GM04504 (cell line): ENCODE measurements at regions not wholly inside any gene's neighbourhood (a gene's known extent, or its start where the extent isn't known, plus 50 kb on each side); places are given as distances from the start of the nearest gene placed in this dataset.
"Not testable (repeated sequence)": the region's sequence is repeated elsewhere in the genome, so short reads cannot be mapped to it uniquely, and the experiment has no call there.

Experiments
- DNase-seq: peaks from one replicate; pipeline ENCODE4 v3.0.0-alpha.2; 2012; ENCODE audit warnings: low read depth

DNA sequence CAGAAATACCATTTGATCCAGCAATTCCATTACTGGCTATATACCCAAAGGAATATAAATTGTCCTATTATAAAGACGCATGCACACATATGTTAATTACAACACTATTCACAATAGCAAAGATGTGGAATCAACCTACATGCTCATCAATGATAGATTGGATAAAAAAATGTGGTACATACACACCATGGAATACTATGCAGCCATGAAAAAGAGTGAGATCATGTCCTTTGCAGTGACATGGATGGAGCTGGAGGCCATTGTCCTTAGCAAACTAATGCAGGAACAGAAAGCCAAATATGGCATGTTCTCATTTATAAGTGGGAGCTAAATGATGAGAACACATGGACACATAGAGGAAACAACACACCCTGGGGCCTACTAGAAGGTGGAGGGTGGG, 78.3 kb upstream of the EED start:
- not testable (repeated sequence) for DNase-seq

DNA sequence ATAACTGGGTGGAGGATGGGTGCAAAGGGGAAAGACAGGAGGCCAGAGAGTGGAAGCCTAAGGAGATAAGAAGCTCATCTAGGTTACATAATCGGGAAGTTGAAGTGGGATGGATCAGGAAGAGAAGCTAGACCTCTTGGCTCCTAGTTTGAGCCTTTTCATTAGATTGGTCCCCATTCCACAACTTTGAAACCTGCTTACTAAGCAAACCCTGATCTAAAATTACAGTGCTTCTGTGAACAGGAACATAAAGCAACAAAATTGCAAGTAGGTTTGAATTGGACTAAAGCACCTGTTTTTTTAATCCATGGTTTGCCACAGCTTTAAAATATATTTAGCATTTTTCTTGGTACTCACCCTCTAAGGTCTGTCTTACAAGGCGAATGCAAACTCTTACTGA, 80.4 kb upstream of the EED start:
- no peak for DNase-seq

DNA sequence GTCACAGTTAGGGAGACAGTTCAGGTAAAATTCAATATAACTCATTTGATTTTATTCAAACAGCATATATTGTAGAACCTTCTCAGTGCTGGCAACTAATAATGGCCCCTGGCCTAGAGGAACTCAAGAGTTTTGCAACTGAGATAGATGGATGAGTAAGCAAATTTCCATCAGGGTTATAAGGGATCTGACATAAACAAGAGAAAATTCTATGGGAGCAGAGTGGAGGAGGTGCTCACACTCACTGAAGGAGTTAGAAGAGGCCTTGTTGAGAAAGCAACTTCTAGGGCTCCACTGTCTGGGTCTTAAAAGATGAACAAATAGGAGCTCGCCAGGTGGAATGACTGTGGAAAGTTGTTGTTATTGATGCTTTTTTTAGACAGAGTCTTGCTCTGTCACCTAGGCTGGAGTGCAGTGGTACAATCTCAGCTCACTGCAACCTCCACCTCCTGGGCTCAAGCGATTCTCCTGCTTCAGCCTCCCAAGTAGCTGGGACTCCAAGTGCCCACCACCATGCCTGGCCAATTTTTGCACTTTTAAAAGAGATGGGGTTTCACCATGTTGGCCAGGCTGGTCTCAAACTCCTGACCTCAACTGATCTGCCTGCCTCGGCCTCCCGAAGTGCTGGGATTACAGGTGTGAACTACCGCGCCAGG, 81.2 kb upstream of the EED start:
- DNase-seq: not testable (repeated sequence)

GRCh38 chr11:86162239-86162638, 82.3 kb upstream of the EED start:
- peak; percentile 83 for DNase-seq

DNA sequence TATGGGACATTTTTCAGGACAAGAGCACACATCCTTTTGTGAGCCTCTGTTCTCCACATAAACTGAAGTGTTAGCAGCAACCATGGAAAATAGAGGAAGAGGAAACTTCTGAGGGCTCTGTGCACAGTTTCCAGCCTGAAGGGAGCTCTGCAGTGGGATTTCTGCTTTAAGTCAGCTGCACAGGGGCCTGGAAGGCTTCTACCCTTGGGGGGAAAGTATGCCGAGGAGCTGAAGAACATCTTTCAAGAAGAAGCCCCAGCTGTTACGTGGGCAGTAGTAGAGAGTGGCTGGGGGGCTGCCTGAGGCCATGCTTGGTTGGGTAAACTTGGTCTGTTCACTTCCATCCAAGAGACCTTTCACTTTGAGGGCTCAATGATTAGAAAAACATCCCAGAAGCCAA, 82.7 kb upstream of the EED start:
- no peak for DNase-seq

- no peak for DNase-seq
Measured at GRCh38 chr11:86161336-86161735, 83.2 kb upstream of the EED start.

DNA sequence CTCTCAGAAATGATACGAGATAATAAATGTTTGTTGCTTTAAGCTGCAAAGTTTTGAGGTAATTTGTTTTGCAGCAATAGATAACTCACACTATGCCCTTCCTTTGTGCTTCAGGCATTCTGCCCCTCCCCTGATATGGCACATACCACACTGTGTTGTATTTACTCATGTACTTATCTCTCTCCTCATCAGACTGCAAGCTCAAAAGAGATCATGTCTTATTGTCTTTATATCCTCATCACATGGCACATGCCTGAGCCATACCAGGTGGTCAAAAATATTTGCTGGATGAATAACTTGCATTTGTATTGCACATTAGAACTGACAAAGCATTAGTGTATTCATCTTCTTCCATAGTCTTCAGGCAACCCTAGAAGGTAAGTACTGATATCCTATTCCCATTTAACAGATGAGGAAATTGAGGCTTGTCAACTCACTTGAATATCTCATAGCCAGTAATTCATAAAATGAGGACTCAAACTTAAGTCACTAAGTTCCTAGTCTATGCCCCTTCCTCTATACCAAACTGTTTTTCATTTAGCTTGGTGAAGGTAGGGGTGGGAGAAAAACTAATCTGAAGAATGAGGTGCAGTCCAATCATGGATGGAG, 83.9 kb upstream of the EED start:
- no peak for DNase-seq

- DNase-seq: no peak
Measured at GRCh38 chr11:86159581-86159891, 85.0 kb upstream of the EED start.

DNA sequence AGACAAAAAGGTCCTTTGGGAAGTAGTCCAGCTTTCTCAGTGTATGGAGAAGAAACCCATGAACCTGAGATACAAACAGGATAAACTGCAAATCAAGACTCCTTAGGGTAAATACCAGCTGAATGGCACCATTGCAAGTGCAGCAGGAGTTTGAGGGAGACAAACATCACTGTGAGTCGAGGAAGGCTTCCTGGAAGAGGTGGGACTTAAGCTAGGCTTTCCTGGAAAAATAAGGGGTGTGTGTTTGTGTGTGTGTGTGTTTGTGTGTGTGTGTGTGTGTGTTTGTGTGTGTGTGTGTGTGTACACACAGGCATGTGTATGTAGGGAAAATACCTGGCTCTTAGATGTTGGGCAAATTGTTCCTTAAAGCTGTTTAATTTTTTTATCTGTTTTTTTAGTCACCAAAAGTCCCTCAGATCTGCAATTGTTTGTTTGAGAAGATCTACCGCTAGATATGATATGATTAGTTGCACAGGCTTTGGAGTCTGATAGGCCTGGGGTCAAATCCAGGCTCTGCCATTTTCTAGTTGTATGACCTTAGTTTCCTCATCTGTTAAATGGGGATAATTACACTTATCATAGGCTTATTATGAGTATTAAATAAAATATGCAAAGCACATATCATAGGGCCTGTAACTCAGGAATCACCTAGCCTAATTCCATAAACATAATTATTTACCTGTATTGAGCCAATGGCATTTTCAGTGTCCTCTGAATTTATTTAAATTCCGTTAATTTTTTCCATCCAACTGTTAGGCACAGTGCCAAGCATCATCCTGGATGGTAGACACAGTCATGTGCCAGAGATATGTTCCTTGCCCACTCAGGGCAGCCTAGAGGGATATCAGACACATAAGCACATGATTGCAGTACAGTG, 85.6 kb upstream of the EED start:
- DNase-seq: no peak

DNA sequence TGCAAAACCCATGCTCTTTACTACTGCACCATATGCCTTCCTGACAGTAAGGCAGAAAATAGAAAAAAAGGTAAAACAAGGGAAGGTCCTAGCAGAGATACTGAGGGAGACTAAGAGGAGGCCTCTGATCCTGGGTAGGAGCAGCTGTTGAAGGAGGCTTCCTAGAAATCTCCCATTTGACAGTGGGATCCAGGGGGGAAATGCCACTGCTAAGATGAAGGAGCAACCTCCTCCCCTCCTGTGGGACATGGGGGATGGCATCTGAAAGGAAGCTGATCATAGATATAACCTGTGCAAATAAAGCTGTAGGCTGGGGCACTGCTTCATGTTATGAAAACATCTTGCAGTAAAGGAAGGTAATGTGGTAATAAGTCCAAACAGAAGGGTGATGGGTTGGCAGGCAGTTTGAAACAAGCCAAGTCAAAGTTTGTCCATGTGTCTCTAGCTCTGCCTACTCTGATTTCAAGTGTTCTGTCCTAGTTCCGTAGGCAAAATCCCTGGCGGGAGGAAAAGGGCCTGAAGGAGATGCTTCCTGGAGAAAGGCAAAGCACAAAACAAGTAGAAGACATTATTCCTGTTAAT, 86.7 kb upstream of the EED start:
- no peak for DNase-seq

- DNase-seq: no peak
Measured at GRCh38 chr11:86156397-86156955, 87.6 kb upstream of the PICALM start.

GRCh38 chr11:86155200-86155844, 86.4 kb upstream of the PICALM start:
- no peak for DNase-seq

GRCh38 chr11:86153439-86153838, 84.6 kb upstream of the PICALM start:
- no peak for DNase-seq

- DNase-seq: no peak
Measured at GRCh38 chr11:86152901-86153300, 84.0 kb upstream of the PICALM start.

- no peak for DNase-seq
Measured at GRCh38 chr11:86152006-86152862, 83.3 kb upstream of the PICALM start.

- DNase-seq: no peak
Measured at GRCh38 chr11:86151174-86152005, 82.5 kb upstream of the PICALM start.

- DNase-seq: no peak
Measured at GRCh38 chr11:86150847-86151173, 81.9 kb upstream of the PICALM start.

- no peak for DNase-seq
Measured at GRCh38 chr11:86149792-86150191, 80.9 kb upstream of the PICALM start.

- no peak for DNase-seq
Measured at GRCh38 chr11:86148345-86148747, 79.5 kb upstream of the PICALM start.

DNA sequence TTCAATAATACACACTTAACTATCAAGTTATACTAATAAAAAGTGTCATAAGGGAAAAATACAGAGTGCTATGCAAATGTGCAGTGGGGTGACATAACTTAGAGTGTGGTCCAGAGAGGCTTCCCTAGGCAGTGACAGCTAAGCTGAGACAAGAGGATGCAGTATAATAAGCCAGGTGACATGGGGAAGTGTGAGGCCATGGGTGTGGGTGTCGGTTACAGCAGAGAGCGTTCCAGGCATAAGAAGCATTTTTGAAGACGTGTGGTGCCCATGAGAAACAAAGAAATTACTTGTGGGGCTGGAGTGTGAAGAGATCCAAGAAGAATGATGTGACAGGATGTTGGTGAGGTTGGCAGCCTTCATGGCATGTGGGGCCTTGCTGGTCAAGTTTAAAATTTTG, 78.1 kb upstream of the PICALM start:
- DNase-seq: no peak
